HUDEP-2 (cell line): ENCODE measurements at regions not wholly inside any gene's neighbourhood (a gene's known extent, or its start where the extent isn't known, plus 50 kb on each side); places are given as distances from the start of the nearest gene placed in this dataset.
A peak's percentile ranks its signal among the peaks of the same experiment; 100 is the strongest.
"Not testable (repeated sequence)": the region's sequence is repeated elsewhere in the genome, so short reads cannot be mapped to it uniquely, and the experiment has no call there.

Experiments
- DNase-seq, 76 experiments: peaks; one replicate each; lab custom pipeline; 2025; ENCODE audit not compliant: unreplicated experiment in 76 of 76; lab: John Stamatoyannopoulos, UW

- no peak for DNase-seq
These were observed 274.4 kb upstream of the CCDC179 start for GRCh38 chr11:23134627-23135026.

- no peak for DNase-seq
These were observed 278.5 kb upstream of the CCDC179 start for GRCh38 chr11:23138761-23139160.

- no peak for DNase-seq
These were observed 282.7 kb upstream of the CCDC179 start for GRCh38 chr11:23143022-23143421.

- no peak for DNase-seq
These were observed 291.5 kb upstream of the CCDC179 start for GRCh38 chr11:23151819-23152218.

- DNase-seq = no peak
These were observed 295.2 kb upstream of the CCDC179 start for GRCh38 chr11:23155503-23155902.

- no peak for DNase-seq
These were observed 303.7 kb upstream of the CCDC179 start for GRCh38 chr11:23164022-23164421.

- DNase-seq = no peak
These were observed 306.1 kb upstream of the CCDC179 start for GRCh38 chr11:23166376-23166775.

GRCh38 chr11:23179609-23180008 is 319.3 kb upstream of the CCDC179 start:
- DNase-seq = no peak

GRCh38 chr11:23181022-23181807 is 320.9 kb upstream of the CCDC179 start:
- DNase-seq = no peak

GRCh38 chr11:23192256-23192655 is 332.0 kb upstream of the CCDC179 start:
- no peak for DNase-seq

GRCh38 chr11:23201936-23202522 is 341.8 kb upstream of the CCDC179 start:
- DNase-seq = no peak

- DNase-seq = no peak
These were observed 342.3 kb upstream of the CCDC179 start for GRCh38 chr11:23202611-23203010.

- peak in 3 of 76 experiments; percentile 12 to 43 (median 25) for DNase-seq
These were observed 345.0 kb upstream of the CCDC179 start for GRCh38 chr11:23205156-23205871.

GRCh38 chr11:23206741-23207336 is 346.6 kb upstream of the CCDC179 start:
- DNase-seq = peak in 1 of 76 experiments; percentile 18

- no peak for DNase-seq
These were observed 350.9 kb upstream of the CCDC179 start for GRCh38 chr11:23211221-23211620.

- DNase-seq = no peak
These were observed 352.5 kb upstream of the CCDC179 start for GRCh38 chr11:23212807-23213206.

GRCh38 chr11:23217072-23217471 is 356.8 kb upstream of the CCDC179 start:
- DNase-seq = no peak

GRCh38 chr11:23220086-23220485 is 359.8 kb upstream of the CCDC179 start:
- DNase-seq = not testable (repeated sequence)

- no peak for DNase-seq
These were observed 361.1 kb upstream of the CCDC179 start for GRCh38 chr11:23221366-23221765.

- DNase-seq = no peak
These were observed 366.2 kb upstream of the CCDC179 start for GRCh38 chr11:23226331-23227077.

GRCh38 chr11:23227078-23227445 is 366.8 kb upstream of the CCDC179 start:
- no peak for DNase-seq
